ENCODE measurements at regions not wholly inside any gene's neighbourhood (a gene's known extent, or its start where the extent isn't known, plus 50 kb on each side); places are given as distances from the start of the nearest gene placed in this dataset.

DNA sequence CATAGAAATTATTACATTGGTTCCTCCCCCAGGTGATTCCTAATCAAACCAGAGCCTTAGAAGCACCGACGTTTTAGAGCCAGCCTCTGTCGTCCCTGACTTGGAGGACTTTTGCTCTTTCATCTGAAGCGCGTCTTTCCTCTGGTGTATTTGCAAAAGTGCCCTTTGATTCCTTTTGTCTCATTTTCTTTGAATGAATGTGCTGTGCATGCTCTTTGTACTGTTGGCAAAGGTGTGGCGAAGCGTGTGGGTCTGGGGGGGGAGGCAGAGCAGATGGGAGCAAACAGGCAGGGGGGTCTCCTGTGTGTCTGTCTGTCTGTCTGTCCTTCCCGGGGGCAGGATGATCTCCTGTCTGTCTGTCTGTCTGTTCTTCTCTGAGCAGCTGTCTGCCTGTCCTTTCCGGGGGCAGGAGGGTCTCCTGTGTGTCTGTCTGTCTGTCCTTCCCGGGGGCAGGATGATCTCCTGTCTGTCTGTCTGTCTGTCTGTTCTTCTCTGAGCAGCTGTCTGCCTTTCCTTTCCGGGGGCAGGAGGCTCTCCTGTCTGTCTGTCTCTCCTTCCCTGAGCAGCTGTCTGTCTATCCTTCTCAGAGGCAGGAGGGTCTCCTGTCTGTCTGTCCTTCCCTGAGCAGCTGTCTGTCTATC is 205.5 kb upstream of the MYT1L start:
- Histone ChIP-seq H4K8ac (ENCODE audit: low read depth, low read length) (no peak overlapping the region), H3K27me3 (ENCODE audit: insufficient read depth, low read length, poor library complexity) (no peaks in the 10 kb centered on the region), H3K56ac (ENCODE audit: low read length) (no peak overlapping the region), H3K4me1 (ENCODE audit: control insufficient read depth, low read depth, low read length) (no peaks in the 10 kb centered on the region), H4K5ac (ENCODE audit: low read length) (no peak overlapping the region), H3K9ac (ENCODE audit: low read length) (no peak overlapping the region), H3K79me2 (ENCODE audit: control insufficient read depth, insufficient read depth, low read length) (no peaks in the 10 kb centered on the region), H3K23ac (ENCODE audit: low read length) (no peak overlapping the region), H3K18ac (ENCODE audit: low read length) (no peak overlapping the region), H2BK15ac (replicated peaks; ENCODE audit: low read depth) (no peak overlapping the region), H3K4ac (ENCODE audit: low read depth, low read length) (no peak overlapping the region), H3K4me3 (ENCODE audit: low read length) (no peak overlapping the region), H2AK5ac (ENCODE audit: low read length) (no peak overlapping the region), H2BK120ac (ENCODE audit: low read depth, low read length) (no peak overlapping the region), H3K4me2 (ENCODE audit: low read length) (no peak overlapping the region), H3K79me1 (ENCODE audit: low read length) (no peaks in the 10 kb centered on the region), H3K36me3 (ENCODE audit: control insufficient read depth, insufficient read depth, low read length) (no peaks in the 10 kb centered on the region), H2BK5ac (ENCODE audit: low read length) (no peak overlapping the region), H3K27ac (ENCODE audit: low read depth, low read length) (no peak overlapping the region)
- no CpG with 5 or more reads among the region's 11 CpGs for WGBS (ENCODE audit: extremely low coverage, insufficient coverage, low lambda C conversion rate)
- DNase-seq: no peak

GRCh38 chr2:2530334-2530733 is 199.3 kb upstream of the MYT1L start:
- no peak overlapping the region for H3K4me3 ChIP-seq (ENCODE audit: low read length)
- H2AK5ac ChIP-seq (ENCODE audit: low read length): no peak overlapping the region
- no peak overlapping the region for H3K4me2 ChIP-seq (ENCODE audit: low read length)
- no peak overlapping the region for H3K9ac ChIP-seq (ENCODE audit: low read length)
- no peak overlapping the region for H3K18ac ChIP-seq (ENCODE audit: low read length)
- H3K4ac ChIP-seq (ENCODE audit: low read depth, low read length): no peak overlapping the region
- H3K36me3 ChIP-seq (ENCODE audit: control insufficient read depth, insufficient read depth, low read length): no peaks in the 10 kb centered on the region
- H3K56ac ChIP-seq (ENCODE audit: low read length): no peak overlapping the region
- no peaks in the 10 kb centered on the region for H3K79me2 ChIP-seq (ENCODE audit: control insufficient read depth, insufficient read depth, low read length)
- no peak overlapping the region for H3K23ac ChIP-seq (ENCODE audit: low read length)
- no peak overlapping the region for H2BK15ac ChIP-seq (replicated peaks; ENCODE audit: low read depth)
- H2BK5ac ChIP-seq (ENCODE audit: low read length): no peak overlapping the region
- no peak overlapping the region for H2BK120ac ChIP-seq (ENCODE audit: low read depth, low read length)
- no peak overlapping the region for H4K5ac ChIP-seq (ENCODE audit: low read length)
- H3K27ac ChIP-seq (ENCODE audit: low read depth, low read length): no peak overlapping the region
- H3K27me3 ChIP-seq (ENCODE audit: insufficient read depth, low read length, poor library complexity): no peaks in the 10 kb centered on the region
- H3K79me1 ChIP-seq (ENCODE audit: low read length): no peaks in the 10 kb centered on the region
- no peak overlapping the region for H4K8ac ChIP-seq (ENCODE audit: low read depth, low read length)
- no CpG with 5 or more reads among the region's 10 CpGs for WGBS (ENCODE audit: extremely low coverage, insufficient coverage, low lambda C conversion rate)
- peak; percentile 10 for DNase-seq
- H3K4me1 ChIP-seq (ENCODE audit: control insufficient read depth, low read depth, low read length): no peaks in the 10 kb centered on the region

GRCh38 chr2:2528846-2529245 is 197.8 kb upstream of the MYT1L start:
- Histone ChIP-seq H3K36me3 (ENCODE audit: control insufficient read depth, insufficient read depth, low read length) (no peaks in the 10 kb centered on the region), H3K4me1 (ENCODE audit: control insufficient read depth, low read depth, low read length) (no peaks in the 10 kb centered on the region), H2BK5ac (ENCODE audit: low read length) (no peak overlapping the region), H3K4ac (ENCODE audit: low read depth, low read length) (no peak overlapping the region), H3K56ac (ENCODE audit: low read length) (no peak overlapping the region), H3K27ac (ENCODE audit: low read depth, low read length) (no peak overlapping the region), H3K4me3 (ENCODE audit: low read length) (no peak overlapping the region), H2AK5ac (ENCODE audit: low read length) (no peak overlapping the region), H3K9ac (ENCODE audit: low read length) (no peak overlapping the region), H3K79me2 (ENCODE audit: control insufficient read depth, insufficient read depth, low read length) (no peaks in the 10 kb centered on the region), H3K4me2 (ENCODE audit: low read length) (no peak overlapping the region), H4K8ac (ENCODE audit: low read depth, low read length) (no peak overlapping the region), H2BK15ac (replicated peaks; ENCODE audit: low read depth) (no peak overlapping the region), H2BK120ac (ENCODE audit: low read depth, low read length) (no peak overlapping the region), H3K27me3 (ENCODE audit: insufficient read depth, low read length, poor library complexity) (no peaks in the 10 kb centered on the region), H3K23ac (ENCODE audit: low read length) (no peak overlapping the region), H3K18ac (ENCODE audit: low read length) (no peak overlapping the region), H3K79me1 (ENCODE audit: low read length) (no peaks in the 10 kb centered on the region), H4K5ac (ENCODE audit: low read length) (no peak overlapping the region)
- WGBS (ENCODE audit: extremely low coverage, insufficient coverage, low lambda C conversion rate): no CpG with 5 or more reads among the region's 15 CpGs
- no peak for DNase-seq

GRCh38 chr2:2527148-2527547 is 196.1 kb upstream of the MYT1L start:
- Histone ChIP-seq H4K8ac (ENCODE audit: low read depth, low read length) (no peak overlapping the region), H2BK120ac (ENCODE audit: low read depth, low read length) (no peak overlapping the region), H4K5ac (ENCODE audit: low read length) (no peak overlapping the region), H3K4me1 (ENCODE audit: control insufficient read depth, low read depth, low read length) (no peaks in the 10 kb centered on the region), H3K9ac (ENCODE audit: low read length) (no peak overlapping the region), H3K36me3 (ENCODE audit: control insufficient read depth, insufficient read depth, low read length) (no peaks in the 10 kb centered on the region), H3K23ac (ENCODE audit: low read length) (no peak overlapping the region), H3K56ac (ENCODE audit: low read length) (no peak overlapping the region), H2AK5ac (ENCODE audit: low read length) (no peak overlapping the region), H3K4me3 (ENCODE audit: low read length) (no peak overlapping the region), H3K27ac (ENCODE audit: low read depth, low read length) (no peak overlapping the region), H3K27me3 (ENCODE audit: insufficient read depth, low read length, poor library complexity) (no peaks in the 10 kb centered on the region), H3K4ac (ENCODE audit: low read depth, low read length) (no peak overlapping the region), H2BK15ac (replicated peaks; ENCODE audit: low read depth) (no peak overlapping the region), H3K79me1 (ENCODE audit: low read length) (no peaks in the 10 kb centered on the region), H2BK5ac (ENCODE audit: low read length) (no peak overlapping the region), H3K4me2 (ENCODE audit: low read length) (no peak overlapping the region), H3K79me2 (ENCODE audit: control insufficient read depth, insufficient read depth, low read length) (no peaks in the 10 kb centered on the region), H3K18ac (ENCODE audit: low read length) (no peak overlapping the region)
- WGBS (ENCODE audit: extremely low coverage, insufficient coverage, low lambda C conversion rate): no CpG with 5 or more reads among the region's 6 CpGs
- peak; percentile 45 for DNase-seq

- H3K79me2 ChIP-seq (ENCODE audit: control insufficient read depth, insufficient read depth, low read length): no peaks in the 10 kb centered on the region
- no peaks in the 10 kb centered on the region for H3K36me3 ChIP-seq (ENCODE audit: control insufficient read depth, insufficient read depth, low read length)
- H3K4ac ChIP-seq (ENCODE audit: low read depth, low read length): no peak overlapping the region
- H3K18ac ChIP-seq (ENCODE audit: low read length): no peak overlapping the region
- H2AK5ac ChIP-seq (ENCODE audit: low read length): no peak overlapping the region
- no peak overlapping the region for H3K23ac ChIP-seq (ENCODE audit: low read length)
- H3K9ac ChIP-seq (ENCODE audit: low read length): no peak overlapping the region
- DNase-seq: no peak
- H3K79me1 ChIP-seq (ENCODE audit: low read length): no peaks in the 10 kb centered on the region
- WGBS (ENCODE audit: extremely low coverage, insufficient coverage, low lambda C conversion rate): no CpG with 5 or more reads among the region's 12 CpGs
- H2BK15ac ChIP-seq (replicated peaks; ENCODE audit: low read depth): no peak overlapping the region
- H2BK5ac ChIP-seq (ENCODE audit: low read length): no peak overlapping the region
- no peak overlapping the region for H3K56ac ChIP-seq (ENCODE audit: low read length)
- H4K8ac ChIP-seq (ENCODE audit: low read depth, low read length): no peak overlapping the region
- no peaks in the 10 kb centered on the region for H3K27me3 ChIP-seq (ENCODE audit: insufficient read depth, low read length, poor library complexity)
- no peak overlapping the region for H4K5ac ChIP-seq (ENCODE audit: low read length)
- no peak overlapping the region for H2BK120ac ChIP-seq (ENCODE audit: low read depth, low read length)
- H3K4me3 ChIP-seq (ENCODE audit: low read length): no peak overlapping the region
- no peak overlapping the region for H3K27ac ChIP-seq (ENCODE audit: low read depth, low read length)
- no peaks in the 10 kb centered on the region for H3K4me1 ChIP-seq (ENCODE audit: control insufficient read depth, low read depth, low read length)
- no peak overlapping the region for H3K4me2 ChIP-seq (ENCODE audit: low read length)
Measured at GRCh38 chr2:2524348-2524941, 193.4 kb upstream of the MYT1L start.

Measured in mesendoderm (in vitro differentiated cells).